ENCODE measurements at regions not wholly inside any gene's neighbourhood (a gene's known extent, or its start where the extent isn't known, plus 50 kb on each side); places are given as distances from the start of the nearest gene placed in this dataset.

- TF ChIP-seq CTCF (IDR thresholded peaks at IDR 0.05; ENCODE audit: insufficient read depth, low read depth, low read length) (no peak), EZH2 (IDR thresholded peaks at IDR 0.05; ENCODE audit: insufficient read depth, low read length) (peak; percentile 47)
Measured at GRCh38 chr12:65728848-65729793, 95.2 kb upstream of the HMGA2 start.

Data from astrocyte (in vitro differentiated cells and primary cell).